AG04449 (cell line): ENCODE measurements at regions not wholly inside any gene's neighbourhood (a gene's known extent, or its start where the extent isn't known, plus 50 kb on each side); places are given as distances from the start of the nearest gene placed in this dataset.

Experiments
- CTCF ChIA-PET: fragments of 350-600 bp; formaldehyde crosslinking; extraction: SDS; loops from one replicate; lab custom pipeline; 2021; ENCODE audit warnings: antibody characterized with exemption; lab: Yijun Ruan, JAX
- POLR2A ChIA-PET: fragments of 400-600, 350-600 bp; formaldehyde crosslinking; extraction: SDS; loops from one replicate; lab custom pipeline; 2020; ENCODE audit warnings: antibody characterized with exemption, inconsistent platforms; lab: Yijun Ruan, JAX
- DNase-seq: peaks from one replicate; pipeline ENCODE4 v3.0.0-alpha.2; 2010; ENCODE audit warnings: low read depth, low spot score
- H3K4me3 ChIP-seq: 2 replicates; pipeline ENCODE4 v1.5.1; 2011; ENCODE audit warnings: low read depth, mild to moderate bottlenecking, control low read depth, low read length
- TF ChIP-seq, protein P1 (sequence below): IDR thresholded peaks from one replicate; pipeline ENCODE4 v1.5.1; 2011; ENCODE audit warnings: mild to moderate bottlenecking, moderate library complexity, low read length, control low read depth, inconsistent platforms; ENCODE audit not compliant: insufficient read depth; ENCODE audit errors: missing control alignments

DNA sequence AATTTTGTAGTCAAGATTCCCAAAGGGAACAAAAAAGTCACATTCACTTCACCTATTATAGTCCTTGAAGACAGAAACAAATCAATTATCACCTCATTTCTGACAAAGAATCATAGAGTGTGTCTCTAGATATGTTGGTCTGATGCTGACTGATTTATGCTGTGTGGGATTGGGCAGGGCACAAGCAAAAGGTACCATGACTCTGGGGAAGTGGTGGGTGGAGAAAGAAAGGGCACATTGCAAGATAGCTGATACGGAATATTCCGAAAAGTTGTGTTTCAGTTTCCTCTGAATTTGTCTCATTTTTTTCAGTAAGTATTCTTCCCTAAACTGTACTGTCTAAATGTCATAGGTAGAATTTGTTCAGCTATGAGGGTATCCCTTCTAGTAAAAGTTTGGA is 268.0 kb downstream of the MREG start:
- no peak overlapping the region for H3K4me3 ChIP-seq
- TF ChIP-seq, protein P1, sequence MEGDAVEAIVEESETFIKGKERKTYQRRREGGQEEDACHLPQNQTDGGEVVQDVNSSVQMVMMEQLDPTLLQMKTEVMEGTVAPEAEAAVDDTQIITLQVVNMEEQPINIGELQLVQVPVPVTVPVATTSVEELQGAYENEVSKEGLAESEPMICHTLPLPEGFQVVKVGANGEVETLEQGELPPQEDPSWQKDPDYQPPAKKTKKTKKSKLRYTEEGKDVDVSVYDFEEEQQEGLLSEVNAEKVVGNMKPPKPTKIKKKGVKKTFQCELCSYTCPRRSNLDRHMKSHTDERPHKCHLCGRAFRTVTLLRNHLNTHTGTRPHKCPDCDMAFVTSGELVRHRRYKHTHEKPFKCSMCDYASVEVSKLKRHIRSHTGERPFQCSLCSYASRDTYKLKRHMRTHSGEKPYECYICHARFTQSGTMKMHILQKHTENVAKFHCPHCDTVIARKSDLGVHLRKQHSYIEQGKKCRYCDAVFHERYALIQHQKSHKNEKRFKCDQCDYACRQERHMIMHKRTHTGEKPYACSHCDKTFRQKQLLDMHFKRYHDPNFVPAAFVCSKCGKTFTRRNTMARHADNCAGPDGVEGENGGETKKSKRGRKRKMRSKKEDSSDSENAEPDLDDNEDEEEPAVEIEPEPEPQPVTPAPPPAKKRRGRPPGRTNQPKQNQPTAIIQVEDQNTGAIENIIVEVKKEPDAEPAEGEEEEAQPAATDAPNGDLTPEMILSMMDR, result no peak
- ChIA-PET POLR2A (interaction anchor here (0.9 kb wide), 1 partner anchor 52 kb away, joined by 3 read pairs; no protein-coding TSS in a partner anchor), CTCF (interaction anchor here (1.0 kb wide), 1 partner anchor 8 kb away, joined by 3 read pairs; no protein-coding TSS in a partner anchor)
- no peak for DNase-seq

DNA sequence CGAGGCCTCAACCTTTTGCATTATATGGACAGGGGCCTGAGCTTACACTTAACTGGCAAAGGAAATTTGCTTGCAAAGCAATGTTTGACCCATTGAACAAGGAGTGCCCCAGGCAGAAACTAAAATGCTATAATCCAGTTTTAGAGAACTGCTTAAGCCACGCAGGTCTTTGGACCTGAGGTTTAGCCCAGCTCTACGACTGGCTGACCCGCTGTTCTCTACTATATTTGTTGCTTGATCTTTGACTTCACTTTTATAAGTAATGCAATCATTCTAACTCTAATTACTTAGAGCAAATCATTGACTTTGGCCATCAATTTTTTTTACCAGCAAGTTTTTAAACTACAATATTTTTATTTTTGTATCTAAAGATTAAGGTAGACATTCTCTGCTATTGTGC is 268.8 kb downstream of the MREG start:
- POLR2A ChIA-PET, result no interaction called here
- CTCF ChIA-PET, result no interaction called here
- TF ChIP-seq, protein P1, result no peak
- DNase-seq, result no peak
- no peak overlapping the region for H3K4me3 ChIP-seq

DNA sequence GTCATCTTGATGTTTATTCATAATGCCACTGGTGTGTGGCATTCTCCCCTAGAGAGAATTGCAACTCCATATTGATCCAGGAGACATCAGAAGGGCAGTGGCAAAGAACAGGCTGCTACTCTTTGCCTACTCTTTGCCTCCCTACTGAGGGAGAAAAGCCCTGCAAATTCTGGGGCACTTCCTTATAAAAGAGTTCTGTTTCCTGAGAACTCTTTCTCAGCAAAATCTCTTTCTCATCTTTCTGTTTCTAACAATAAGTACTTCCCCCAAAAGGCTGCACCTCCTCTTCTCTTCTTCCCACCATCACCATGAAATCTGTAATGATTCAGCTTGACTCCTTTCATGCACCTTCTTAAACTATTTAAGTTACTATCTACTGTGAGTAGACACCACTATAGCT is 270.3 kb downstream of the MREG start:
- TF ChIP-seq, protein P1, result no peak
- no peak for DNase-seq
- POLR2A ChIA-PET, result no interaction called here
- CTCF ChIA-PET, result interaction anchor here (1.4 kb wide), 1 partner anchor 18 kb away, joined by 3 read pairs; no protein-coding TSS in a partner anchor
- no peak overlapping the region for H3K4me3 ChIP-seq

DNA sequence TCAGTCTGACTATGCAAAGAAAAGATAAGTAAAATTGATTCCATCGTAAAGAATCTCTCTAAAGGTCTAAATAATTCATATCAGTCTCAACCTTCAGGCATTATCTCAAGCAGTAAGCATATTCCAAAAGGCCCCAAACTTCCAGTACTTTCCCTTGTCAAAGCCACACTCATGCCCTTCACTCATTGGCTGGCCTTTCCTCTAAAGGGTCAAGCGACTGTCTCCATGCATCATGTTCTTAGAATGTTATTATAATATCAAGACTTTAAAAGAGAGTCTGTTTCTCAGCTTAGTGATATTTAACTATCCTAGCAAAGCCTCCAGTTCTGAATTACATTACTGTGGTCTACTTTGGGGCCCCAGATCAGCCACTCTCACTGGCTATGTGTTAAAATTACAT is 271.3 kb downstream of the MREG start:
- no peak overlapping the region for H3K4me3 ChIP-seq
- POLR2A ChIA-PET, result no interaction called here
- TF ChIP-seq, protein P1, result no peak
- DNase-seq, result no peak
- CTCF ChIA-PET, result interaction anchor here (1.4 kb wide), 1 partner anchor 19 kb away, joined by 3 read pairs; no protein-coding TSS in a partner anchor

DNA sequence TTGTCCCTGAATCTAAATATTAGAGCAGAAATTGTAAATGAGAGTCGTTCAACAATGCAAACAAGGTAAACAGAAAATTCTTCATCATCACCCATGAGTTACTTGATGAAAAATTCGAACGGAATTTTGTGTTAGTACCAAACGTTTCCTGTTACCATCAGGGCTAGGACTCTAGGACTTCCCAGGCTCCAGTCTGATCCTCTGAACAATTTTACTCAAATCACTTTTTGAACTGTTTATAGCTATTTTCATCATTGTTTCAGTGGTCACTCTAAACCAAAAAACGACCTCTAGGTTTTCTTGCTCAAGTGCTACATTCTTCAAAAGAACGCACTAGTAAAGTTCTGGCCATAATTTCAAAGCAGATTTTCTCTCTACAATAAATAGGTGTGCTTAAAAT is 273.3 kb downstream of the MREG start:
- POLR2A ChIA-PET, result no interaction called here
- TF ChIP-seq, protein P1, result no peak

DNA sequence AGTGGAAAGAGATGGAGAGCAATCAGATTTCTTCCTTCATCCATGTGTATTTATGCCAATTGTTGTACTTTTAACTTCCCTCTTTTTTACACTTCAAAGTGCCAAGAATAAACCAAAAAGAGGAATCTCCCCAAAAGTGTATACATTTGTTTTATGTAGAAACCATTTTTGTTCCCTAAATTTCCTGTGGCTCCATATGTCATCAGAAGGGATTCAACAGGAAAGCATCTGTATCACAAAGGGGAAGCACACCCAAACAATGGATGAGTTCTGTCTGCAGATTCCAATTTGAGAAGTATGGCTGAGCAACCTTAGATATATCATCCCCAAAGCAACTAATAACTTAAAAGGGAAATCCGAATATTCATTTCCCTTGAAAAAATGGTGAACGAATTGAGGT is 275.0 kb downstream of the MREG start:
- H3K4me3 ChIP-seq, result no peak overlapping the region
- DNase-seq, result no peak
- ChIA-PET CTCF (interaction anchor here (0.9 kb wide), 1 partner anchor 52 kb away, joined by 3 read pairs; no protein-coding TSS in a partner anchor), POLR2A (no interaction called here)
- TF ChIP-seq, protein P1, result no peak

More for the DNA sequence above, 273.3 kb downstream of the MREG start:
- DNase-seq, result no peak
- CTCF ChIA-PET, result interaction anchor here (0.6 to 1.4 kb wide), 3 partner anchors 9 to 46 kb away, joined by 3 to 4 read pairs (median 3); no protein-coding TSS in a partner anchor
- no peak overlapping the region for H3K4me3 ChIP-seq
